Stimulated activated memory B cell treated with anti-CD40 and anti-IgM and Interleukin-4, amounts not matched to agents 10 μg/mL and 1 μg/mL and 100 μg/mL, for 72 hours (primary cell): ENCODE measurements at regions not wholly inside any gene's neighbourhood (a gene's known extent, or its start where the extent isn't known, plus 50 kb on each side); places are given as distances from the start of the nearest gene placed in this dataset.
"Not testable (repeated sequence)": the region's sequence is repeated elsewhere in the genome, so short reads cannot be mapped to it uniquely, and the experiment has no call there.

Source experiments
- ATAC-seq: fragments of 150-1000 bp; cut with Tn5 transposase; 2 replicates; pipeline ENCODE4 v1.10.0; 2021
- H3K27ac Mint-ChIP-seq: one replicate; pipeline ENCODE4 v1.8.0; 2022; ENCODE audit warnings: mild to moderate bottlenecking, mixed read lengths
- H3K27me3 Mint-ChIP-seq: one replicate; pipeline ENCODE4 v1.8.0; 2022; ENCODE audit warnings: mixed read lengths
- H3K36me3 Mint-ChIP-seq: one replicate; pipeline ENCODE4 v1.8.0; 2022; ENCODE audit warnings: mixed read lengths
- H3K4me1 Mint-ChIP-seq: one replicate; pipeline ENCODE4 v1.8.0; 2022; ENCODE audit warnings: mixed read lengths
- H3K4me3 Mint-ChIP-seq: one replicate; pipeline ENCODE4 v1.8.0; 2022; ENCODE audit warnings: mild to moderate bottlenecking, moderate library complexity, mixed read lengths
- H3K9me3 Mint-ChIP-seq: one replicate; pipeline ENCODE4 v1.8.0; 2022; ENCODE audit warnings: mixed read lengths

DNA sequence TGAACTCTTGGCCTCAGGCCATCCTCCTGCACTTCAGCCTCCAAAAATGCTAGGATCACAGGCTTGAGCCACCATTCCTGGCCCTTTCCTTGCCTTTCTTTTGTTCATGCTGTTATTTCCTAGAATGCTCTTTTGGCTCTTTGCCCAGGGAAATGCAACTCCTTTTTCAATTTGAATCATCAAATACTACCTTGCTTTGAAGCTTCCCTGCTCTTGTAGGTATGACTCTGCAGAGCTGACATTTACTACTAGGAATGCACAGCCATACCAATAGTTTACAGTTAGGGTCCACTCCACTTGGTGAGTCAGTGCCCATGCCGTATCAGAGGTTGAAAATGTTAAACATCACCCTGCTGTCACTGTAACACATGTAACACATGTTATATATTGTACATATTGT is 107.0 kb upstream of the CRY1 start:
- no peak for ATAC-seq
- H3K36me3 Mint-ChIP-seq = no peaks in the 10 kb centered on the region
- no peak overlapping the region for H3K27ac Mint-ChIP-seq
- H3K9me3 Mint-ChIP-seq = no peaks in the 10 kb centered on the region
- H3K4me3 Mint-ChIP-seq = no peak overlapping the region
- H3K27me3 Mint-ChIP-seq = no peaks in the 10 kb centered on the region
- no peaks in the 10 kb centered on the region for H3K4me1 Mint-ChIP-seq

GRCh38 chr12:107207931-107208525 is 114.7 kb upstream of the CRY1 start:
- Mint-ChIP-seq H3K27me3 (peaks cover 9% of the 10 kb centered on the region), H3K9me3 (no peaks in the 10 kb centered on the region), H3K4me3 (no peak overlapping the region), H3K4me1 (no peaks in the 10 kb centered on the region), H3K36me3 (no peaks in the 10 kb centered on the region), H3K27ac (no peak overlapping the region)
- no peak for ATAC-seq

DNA sequence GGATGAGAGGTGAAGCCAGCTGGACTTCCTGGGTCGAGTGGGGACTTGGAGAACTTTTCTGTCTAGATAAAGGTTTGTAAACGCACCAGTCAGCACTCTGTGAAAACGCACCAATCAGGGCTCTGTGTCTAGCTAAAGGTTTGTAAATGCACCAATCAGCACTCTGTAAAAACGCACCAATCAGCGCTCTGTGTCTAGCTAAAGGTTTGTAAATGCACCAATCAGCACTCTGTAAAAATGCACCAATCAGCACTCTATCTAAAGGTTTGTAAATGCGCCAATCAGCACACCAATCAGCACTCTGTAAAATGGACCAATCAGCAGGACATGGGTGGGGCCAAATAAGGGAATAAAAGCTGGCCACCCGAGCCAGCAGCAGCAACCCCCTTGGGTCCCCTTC is 116.4 kb upstream of the CRY1 start:
- not testable (repeated sequence) for H3K4me3 Mint-ChIP-seq, H3K36me3 Mint-ChIP-seq, H3K27ac Mint-ChIP-seq, H3K27me3 Mint-ChIP-seq, H3K4me1 Mint-ChIP-seq, ATAC-seq, H3K9me3 Mint-ChIP-seq

DNA sequence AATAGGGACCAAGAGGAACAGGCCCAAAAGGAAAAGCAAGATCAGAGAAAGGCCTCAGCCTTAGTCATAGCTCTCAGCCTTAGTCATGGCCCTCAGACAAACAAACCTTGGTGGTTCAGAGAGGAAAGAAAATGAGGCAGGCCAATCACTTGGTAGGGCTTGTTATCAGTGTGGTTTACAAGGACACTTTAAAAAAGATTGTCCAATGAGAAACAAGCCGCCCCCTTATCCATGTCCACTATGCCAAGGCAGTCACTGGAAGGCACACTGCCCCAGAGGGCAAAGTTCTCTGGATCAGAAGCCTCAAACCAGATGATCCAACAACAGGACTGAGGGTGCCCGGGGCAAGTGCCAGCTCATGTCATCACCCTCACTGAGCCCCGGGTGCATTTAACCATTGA is 121.0 kb upstream of the CRY1 start:
- ATAC-seq, H3K27ac Mint-ChIP-seq, H3K27me3 Mint-ChIP-seq, H3K4me3 Mint-ChIP-seq, H3K9me3 Mint-ChIP-seq, H3K36me3 Mint-ChIP-seq, H3K4me1 Mint-ChIP-seq: not testable (repeated sequence)

DNA sequence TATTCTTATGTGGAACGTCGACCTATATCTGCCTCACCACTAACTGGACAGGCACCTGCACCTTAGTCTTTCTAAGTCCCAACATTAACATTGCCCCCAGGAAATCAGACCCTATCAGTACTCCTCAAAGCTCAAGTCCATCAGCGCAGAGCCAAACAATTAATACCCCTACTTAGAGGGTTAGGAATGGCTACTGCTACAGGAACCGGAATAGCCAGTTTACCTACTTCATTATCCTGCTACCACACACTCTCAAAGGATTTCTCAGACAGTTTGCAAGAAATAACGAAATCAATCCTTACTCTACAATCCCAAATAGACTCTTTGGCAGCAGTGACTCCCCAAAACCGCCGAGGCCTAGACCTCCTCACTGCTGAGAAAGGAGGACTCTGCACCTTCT is 123.1 kb upstream of the CRY1 start:
- not testable (repeated sequence) for H3K36me3 Mint-ChIP-seq, H3K4me3 Mint-ChIP-seq, H3K27ac Mint-ChIP-seq, H3K27me3 Mint-ChIP-seq, H3K4me1 Mint-ChIP-seq, ATAC-seq, H3K9me3 Mint-ChIP-seq

GRCh38 chr12:107219301-107219700 is 126.0 kb upstream of the CRY1 start:
- Mint-ChIP-seq H3K4me1 (no peaks in the 10 kb centered on the region), H3K27me3 (peaks cover 22% of the 10 kb centered on the region), H3K4me3 (no peak overlapping the region), H3K9me3 (no peaks in the 10 kb centered on the region), H3K36me3 (no peaks in the 10 kb centered on the region), H3K27ac (no peak overlapping the region)
- no peak for ATAC-seq

DNA sequence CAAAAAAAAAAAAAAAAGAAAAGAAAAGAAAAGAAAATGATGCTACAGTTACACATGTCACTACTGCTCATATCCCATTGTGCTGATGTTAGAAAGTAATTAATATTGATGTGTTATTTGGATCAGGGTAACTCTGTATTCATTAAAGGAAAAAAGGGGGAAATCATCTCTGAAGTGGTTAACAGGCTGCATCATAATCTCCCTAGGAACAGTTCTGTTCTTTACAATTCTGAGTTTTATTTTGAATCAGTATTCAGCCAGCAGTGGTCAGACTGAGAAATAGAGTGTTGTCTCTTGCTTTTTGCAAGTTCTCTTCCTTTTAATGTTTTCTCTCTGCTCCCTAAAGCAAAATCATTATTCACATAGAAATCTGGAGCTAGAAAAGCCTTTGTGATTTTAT is 128.6 kb upstream of the CRY1 start:
- H3K27me3 Mint-ChIP-seq = peaks cover 28% of the 10 kb centered on the region
- H3K27ac Mint-ChIP-seq = no peak overlapping the region
- no peak overlapping the region for H3K4me3 Mint-ChIP-seq
- H3K36me3 Mint-ChIP-seq = no peaks in the 10 kb centered on the region
- H3K9me3 Mint-ChIP-seq = no peaks in the 10 kb centered on the region
- no peak for ATAC-seq
- H3K4me1 Mint-ChIP-seq = no peaks in the 10 kb centered on the region

DNA sequence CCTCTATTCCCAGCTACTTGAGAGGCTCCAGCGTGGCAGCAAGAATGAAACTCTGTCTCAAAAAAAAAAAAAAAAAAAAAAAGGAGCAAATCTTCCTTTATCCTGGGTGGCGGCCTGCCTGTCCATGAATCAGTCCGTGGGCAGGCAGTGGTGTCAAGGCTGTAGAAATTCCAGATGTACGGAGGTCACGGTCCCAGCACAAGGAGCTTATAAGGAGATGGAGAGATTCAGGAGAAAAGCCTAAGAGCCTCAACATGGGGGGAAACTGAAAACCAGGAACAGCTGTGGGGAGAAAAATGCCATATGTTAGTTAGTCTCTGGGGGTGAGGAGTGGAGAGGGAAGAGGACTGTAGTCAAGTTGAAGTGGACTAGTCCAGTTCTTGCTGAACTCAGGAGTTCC is 130.5 kb upstream of the CRY1 start:
- Mint-ChIP-seq H3K36me3 (no peaks in the 10 kb centered on the region), H3K27me3 (peaks cover 28% of the 10 kb centered on the region), H3K9me3 (no peaks in the 10 kb centered on the region), H3K27ac (no peak overlapping the region), H3K4me3 (no peak overlapping the region), H3K4me1 (no peaks in the 10 kb centered on the region)
- ATAC-seq = no peak

DNA sequence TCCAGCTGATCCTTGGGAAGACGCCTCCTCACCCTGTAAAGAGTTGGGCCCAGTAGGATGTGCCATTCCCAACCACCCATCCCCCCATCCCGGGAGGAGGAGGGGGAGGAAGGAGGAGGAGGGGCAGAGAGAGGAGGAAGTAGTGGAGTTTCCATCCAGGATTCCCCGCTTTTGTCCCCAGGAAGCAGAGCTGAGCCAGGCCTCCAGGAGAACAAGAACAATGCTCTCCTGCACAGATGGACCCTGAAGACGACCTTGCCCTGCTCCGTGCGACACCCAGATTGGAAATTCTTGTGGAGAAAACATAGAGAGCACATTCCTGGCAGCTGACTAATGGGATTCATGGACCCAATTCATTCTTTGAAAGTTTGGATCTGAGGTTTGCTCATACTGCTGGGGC is 132.3 kb upstream of the CRY1 start:
- no peak overlapping the region for H3K4me3 Mint-ChIP-seq
- no peaks in the 10 kb centered on the region for H3K9me3 Mint-ChIP-seq
- no peaks in the 10 kb centered on the region for H3K36me3 Mint-ChIP-seq
- H3K4me1 Mint-ChIP-seq = no peaks in the 10 kb centered on the region
- no peak for ATAC-seq
- peaks cover 28% of the 10 kb centered on the region for H3K27me3 Mint-ChIP-seq
- H3K27ac Mint-ChIP-seq = no peak overlapping the region

DNA sequence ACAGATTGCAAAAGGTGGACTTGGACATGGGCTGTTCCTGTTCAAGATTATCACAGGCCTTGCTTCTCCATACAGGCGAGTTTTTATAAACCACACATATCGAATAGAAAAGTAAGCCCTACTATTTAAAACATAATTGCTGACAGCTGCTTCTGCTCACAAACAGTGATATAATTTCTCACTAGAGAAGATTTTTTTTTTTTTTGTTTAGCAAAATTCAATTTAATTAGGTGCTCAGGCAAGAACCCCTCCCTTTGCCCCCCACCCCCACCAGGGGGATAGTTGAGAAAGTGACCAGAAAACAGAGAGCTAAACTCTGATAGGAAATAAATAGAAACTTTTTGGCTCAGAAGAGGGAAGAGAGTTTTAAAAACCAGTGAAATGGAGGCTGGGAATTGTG is 132.8 kb upstream of the CRY1 start:
- no peaks in the 10 kb centered on the region for H3K36me3 Mint-ChIP-seq
- H3K4me1 Mint-ChIP-seq = no peaks in the 10 kb centered on the region
- ATAC-seq = no peak
- H3K27ac Mint-ChIP-seq = no peak overlapping the region
- H3K27me3 Mint-ChIP-seq = peaks cover 26% of the 10 kb centered on the region
- no peak overlapping the region for H3K4me3 Mint-ChIP-seq
- H3K9me3 Mint-ChIP-seq = no peaks in the 10 kb centered on the region

DNA sequence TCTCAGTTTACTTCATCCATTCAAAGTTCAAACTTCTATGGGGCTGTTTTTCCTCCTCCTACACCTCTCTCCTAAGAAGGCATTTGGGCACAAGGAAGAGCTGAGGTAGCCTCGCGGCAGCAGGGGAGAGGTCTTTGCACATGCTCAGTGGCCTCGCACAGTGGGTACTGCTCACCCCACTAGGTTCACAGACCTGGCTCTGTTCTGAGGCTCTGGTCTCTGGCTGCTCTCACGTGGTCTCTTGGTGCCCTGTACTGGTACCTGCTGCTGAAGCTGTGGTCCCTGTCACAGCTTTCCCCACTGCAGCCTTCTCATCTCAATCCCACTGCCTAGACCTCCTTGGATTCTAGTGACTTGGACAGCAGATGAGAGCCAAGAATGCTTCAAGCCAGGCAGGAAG is 134.7 kb upstream of the CRY1 start:
- Mint-ChIP-seq H3K27me3 (peaks cover 14% of the 10 kb centered on the region), H3K4me1 (no peaks in the 10 kb centered on the region), H3K36me3 (no peaks in the 10 kb centered on the region), H3K4me3 (no peak overlapping the region), H3K27ac (no peak overlapping the region), H3K9me3 (no peaks in the 10 kb centered on the region)
- peak; percentile 15 for ATAC-seq

DNA sequence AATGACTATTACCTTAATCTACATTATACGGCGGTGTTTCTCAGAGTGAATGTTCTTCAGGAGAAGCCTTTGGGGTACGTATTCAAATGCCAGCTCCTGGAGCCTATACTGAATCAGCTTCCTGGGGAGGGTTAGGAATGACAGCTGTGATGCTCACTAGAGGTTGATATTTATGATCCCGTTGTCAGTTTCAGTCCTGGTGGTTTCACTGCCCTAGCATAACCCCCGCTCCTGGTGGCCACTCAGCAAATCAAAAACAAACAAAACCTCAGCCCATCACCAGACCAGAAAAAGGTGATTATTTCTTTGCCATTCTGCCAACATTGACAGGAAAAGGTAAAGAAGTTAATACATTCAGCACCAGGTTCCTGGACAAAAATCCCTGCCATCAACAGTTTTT is 136.5 kb upstream of the CRY1 start:
- Mint-ChIP-seq H3K27ac (no peak overlapping the region), H3K36me3 (no peaks in the 10 kb centered on the region), H3K4me1 (no peaks in the 10 kb centered on the region), H3K27me3 (peaks cover 7% of the 10 kb centered on the region), H3K9me3 (no peaks in the 10 kb centered on the region), H3K4me3 (no peak overlapping the region)
- ATAC-seq = no peak

DNA sequence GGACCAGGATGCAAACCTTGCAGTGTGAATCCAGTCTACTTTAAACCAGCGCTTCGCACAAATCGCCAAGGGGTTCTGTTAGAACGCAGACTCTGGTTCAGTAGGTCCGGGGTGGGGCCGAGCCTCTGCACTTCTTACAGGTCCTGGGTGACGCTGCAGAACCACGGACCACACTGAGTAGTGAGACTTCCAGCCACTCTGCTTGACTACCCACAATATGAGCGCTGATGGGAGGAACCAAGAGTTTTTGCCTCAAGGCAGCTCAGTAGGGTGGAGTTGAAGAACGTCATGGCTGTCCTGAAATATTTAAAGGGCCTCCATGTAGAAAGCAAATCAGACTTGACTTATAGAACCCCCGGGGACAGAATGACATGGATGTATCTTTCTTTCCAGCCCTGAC is 138.0 kb upstream of the CRY1 start:
- Mint-ChIP-seq H3K9me3 (no peaks in the 10 kb centered on the region), H3K4me3 (no peak overlapping the region), H3K36me3 (no peaks in the 10 kb centered on the region), H3K4me1 (no peaks in the 10 kb centered on the region), H3K27me3 (peaks cover 4% of the 10 kb centered on the region), H3K27ac (no peak overlapping the region)
- no peak for ATAC-seq

DNA sequence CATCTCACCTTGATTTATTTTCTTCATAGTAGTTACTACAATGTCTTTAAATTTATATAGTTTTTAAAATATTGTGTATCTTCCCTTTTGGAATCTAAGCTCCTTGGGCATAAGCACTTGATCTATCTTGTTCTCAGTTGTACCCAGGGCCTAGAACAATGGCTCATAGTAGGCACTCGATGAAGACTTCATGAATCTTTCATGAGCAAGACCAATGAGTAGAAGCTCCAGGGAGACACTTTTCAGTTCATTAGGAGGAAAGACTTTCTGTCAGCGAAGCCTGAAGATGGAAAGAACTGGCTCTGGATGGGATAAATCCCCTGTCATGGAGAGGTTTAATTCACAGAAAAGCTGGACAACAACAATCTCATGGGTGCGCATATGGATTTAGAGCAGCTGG is 140.2 kb upstream of the CRY1 start:
- no peak for ATAC-seq
- Mint-ChIP-seq H3K27ac (no peak overlapping the region), H3K36me3 (no peaks in the 10 kb centered on the region), H3K27me3 (peaks cover 13% of the 10 kb centered on the region), H3K9me3 (no peaks in the 10 kb centered on the region), H3K4me1 (no peaks in the 10 kb centered on the region), H3K4me3 (no peak overlapping the region)

DNA sequence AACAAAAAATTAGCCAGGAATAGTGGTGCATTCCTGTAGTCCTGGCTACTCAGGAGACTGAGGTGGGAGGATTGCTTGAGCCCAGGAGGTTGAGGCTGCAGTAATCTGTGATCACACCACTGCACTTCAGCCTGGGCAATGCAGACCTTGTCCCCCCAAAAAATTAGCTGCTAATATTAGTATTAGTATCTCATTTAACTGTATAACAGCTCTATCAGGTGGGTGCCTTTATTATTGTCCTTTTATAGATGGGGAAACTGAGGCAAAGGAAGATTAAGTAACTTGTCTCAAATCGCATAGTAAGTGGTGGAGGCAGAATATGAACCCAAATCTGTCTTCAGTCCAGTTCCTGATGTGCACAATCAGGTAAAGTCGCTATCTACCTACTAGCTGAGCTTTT is 142.3 kb upstream of the CRY1 start:
- no peak overlapping the region for H3K4me3 Mint-ChIP-seq
- H3K4me1 Mint-ChIP-seq = no peaks in the 10 kb centered on the region
- H3K36me3 Mint-ChIP-seq = no peaks in the 10 kb centered on the region
- no peaks in the 10 kb centered on the region for H3K9me3 Mint-ChIP-seq
- ATAC-seq = no peak
- H3K27ac Mint-ChIP-seq = no peak overlapping the region
- H3K27me3 Mint-ChIP-seq = peaks cover 13% of the 10 kb centered on the region

DNA sequence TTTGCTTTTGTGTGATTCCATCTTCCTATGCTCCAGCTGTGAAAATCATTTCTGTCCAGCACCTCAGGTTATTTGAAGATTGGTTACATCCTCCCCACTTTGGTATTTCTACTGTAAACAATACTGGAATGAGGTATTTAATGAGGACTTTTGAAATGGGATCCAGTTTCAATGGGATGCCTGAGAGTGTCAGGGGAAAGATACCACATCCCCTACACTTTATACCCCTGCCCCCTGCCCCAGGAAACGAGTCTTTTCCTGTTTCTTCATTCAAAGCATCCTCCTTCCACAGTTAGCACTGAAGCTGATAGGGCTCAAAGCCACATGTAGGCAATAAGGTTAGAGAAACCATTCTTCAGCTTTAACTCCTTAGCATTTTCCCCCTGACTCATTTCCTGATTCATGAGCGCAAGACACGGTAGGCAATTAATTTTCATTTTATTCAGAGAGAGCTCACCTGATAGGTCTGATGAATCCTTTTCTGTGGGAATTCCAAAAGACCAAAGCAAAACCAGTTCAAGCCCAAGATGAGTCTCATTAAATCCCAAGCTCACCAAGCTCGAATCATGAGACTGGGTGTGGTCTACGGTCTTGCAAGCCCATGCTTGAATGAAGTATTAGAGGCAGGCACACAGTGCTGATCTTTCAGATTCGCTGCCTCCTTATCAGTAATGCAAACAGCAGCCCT is 143.6 kb upstream of the CRY1 start:
- no peak overlapping the region for H3K27ac Mint-ChIP-seq
- ATAC-seq = no peak
- no peaks in the 10 kb centered on the region for H3K36me3 Mint-ChIP-seq
- no peaks in the 10 kb centered on the region for H3K9me3 Mint-ChIP-seq
- H3K27me3 Mint-ChIP-seq = peaks cover 13% of the 10 kb centered on the region
- no peaks in the 10 kb centered on the region for H3K4me1 Mint-ChIP-seq
- H3K4me3 Mint-ChIP-seq = no peak overlapping the region

- no peak for ATAC-seq
- no peaks in the 10 kb centered on the region for H3K36me3 Mint-ChIP-seq
- no peaks in the 10 kb centered on the region for H3K9me3 Mint-ChIP-seq
- H3K27ac Mint-ChIP-seq = no peak overlapping the region
- H3K27me3 Mint-ChIP-seq = peaks cover 25% of the 10 kb centered on the region
- no peaks in the 10 kb centered on the region for H3K4me1 Mint-ChIP-seq
- H3K4me3 Mint-ChIP-seq = no peak overlapping the region
These were observed 144.9 kb upstream of the CRY1 start for GRCh38 chr12:107238296-107238695.
